T follicular helper cell (primary cell): ENCODE measurements at regions not wholly inside any gene's neighbourhood (a gene's known extent, or its start where the extent isn't known, plus 50 kb on each side); places are given as distances from the start of the nearest gene placed in this dataset.

Experiments used
- DNase-seq: peaks from one replicate; pipeline ENCODE4 v3.0.0-alpha.2; 2020; ENCODE audit warnings: low read depth

DNA sequence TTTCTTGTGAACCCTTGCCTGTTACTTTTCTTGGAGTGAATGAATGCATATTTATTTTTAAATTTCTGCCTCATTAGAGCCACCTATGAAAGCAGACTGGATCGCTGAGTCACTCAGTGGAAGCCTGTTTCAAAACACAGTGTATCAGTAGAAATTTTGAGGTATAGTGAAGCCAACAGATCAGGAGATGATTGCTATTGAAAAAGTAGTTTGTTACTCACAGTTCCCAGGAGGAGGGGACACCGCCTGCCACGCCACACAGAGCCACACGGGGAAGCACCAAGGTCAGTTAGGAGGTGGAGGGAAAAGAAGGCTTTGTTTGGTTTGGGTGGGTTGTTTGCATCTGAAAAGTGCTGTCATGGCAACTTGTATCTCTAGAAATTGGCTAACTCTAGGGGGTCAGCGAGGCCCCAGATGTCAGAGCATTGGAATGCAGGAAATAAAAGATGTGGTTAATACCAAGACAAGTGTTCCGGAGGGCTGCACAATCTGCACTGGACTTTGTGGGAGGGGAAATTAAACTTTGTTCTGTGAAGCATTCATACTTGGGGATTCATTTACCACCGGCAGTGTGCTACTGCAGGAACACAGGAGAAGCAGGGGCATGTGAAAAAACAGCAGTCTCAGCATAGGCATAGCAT is 106.4 kb upstream of the SDK1 start:
- DNase-seq = no peak

DNA sequence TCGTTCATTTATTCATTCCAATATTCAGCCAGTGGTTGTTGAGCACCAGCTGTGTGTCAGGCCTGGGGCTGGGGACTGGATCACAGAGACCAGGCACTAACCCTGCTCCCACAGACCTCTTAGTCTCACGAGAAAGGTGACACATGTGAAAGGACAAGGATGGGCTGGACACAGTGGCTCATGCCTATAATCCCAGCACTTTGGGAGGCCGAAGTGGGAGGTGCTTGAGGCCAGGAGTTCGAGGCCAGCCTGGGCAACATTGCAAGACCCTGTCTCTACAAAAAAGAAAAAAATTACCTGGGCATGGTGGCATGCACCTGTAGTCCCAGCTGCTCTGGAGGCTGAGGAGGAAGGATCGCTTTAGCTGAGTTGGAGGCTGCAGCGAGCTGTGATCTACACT is 105.9 kb upstream of the SDK1 start:
- DNase-seq = no peak

DNA sequence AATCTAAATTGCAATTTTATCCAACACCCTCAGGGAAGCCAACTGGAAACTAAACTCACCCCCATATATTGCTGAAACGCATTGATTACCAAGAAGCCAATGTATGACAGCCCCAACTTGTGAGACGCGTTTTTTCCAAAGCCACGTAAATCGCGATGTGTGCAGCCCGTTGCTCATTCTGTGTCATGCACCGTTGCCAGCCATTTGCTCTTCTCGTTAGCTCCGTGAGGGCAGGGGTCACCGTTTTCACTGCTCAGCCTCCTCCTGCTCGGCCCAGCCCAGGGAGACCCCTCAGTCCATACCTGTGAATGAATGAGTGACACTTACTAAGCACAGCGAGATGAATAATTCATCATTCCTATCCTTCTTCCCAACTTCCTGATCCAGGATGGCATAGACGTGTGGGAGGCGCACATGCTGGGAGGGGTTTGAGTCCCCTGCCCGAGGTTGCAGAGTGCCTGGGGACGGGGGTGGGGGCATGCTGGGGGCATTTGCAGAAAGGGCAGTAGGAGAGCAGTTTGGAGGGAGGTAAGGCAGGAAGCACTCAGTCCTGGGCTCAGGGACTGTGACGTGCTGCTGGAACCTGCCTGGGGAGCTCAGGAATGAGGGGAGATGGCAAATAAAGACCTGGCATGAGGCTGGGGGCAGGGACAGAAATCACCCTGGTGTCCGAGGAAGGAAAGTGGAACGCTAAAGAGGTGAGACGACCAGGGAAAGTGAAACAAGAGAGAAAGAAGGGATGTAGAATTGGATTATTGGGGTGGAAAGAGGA is 104.2 kb upstream of the SDK1 start:
- no peak for DNase-seq

DNA sequence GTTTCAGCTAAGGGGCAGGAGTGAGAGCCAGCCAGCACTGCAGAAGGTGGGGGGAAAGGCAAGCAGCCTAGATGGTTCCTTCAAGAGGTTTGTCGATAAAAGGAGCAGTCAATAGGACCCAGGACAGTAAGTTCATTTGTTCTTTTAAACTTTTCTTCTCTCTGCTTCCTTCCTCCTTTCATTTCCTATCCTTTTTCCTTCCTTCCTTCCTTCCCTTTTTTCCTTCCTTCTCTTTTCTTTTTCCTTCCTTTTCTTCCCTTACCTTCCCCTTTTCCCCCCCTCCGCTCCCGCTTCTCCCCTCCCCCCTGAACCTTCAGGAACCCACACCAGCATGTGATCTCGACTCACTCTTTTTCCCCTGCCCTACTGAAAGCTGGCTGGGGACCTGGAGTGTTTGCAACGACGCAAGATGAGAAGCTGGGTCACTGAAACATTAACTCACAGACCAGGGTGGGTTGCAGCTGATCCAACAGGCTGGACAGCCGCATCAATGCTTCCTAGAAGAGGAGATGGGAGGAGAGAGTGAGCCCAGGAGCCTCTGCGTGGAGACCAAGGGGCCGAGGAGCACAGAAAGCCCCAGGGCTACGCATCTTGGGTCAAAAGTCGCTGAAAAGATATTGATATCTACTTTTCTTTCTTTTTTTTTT is 103.4 kb upstream of the SDK1 start:
- no peak for DNase-seq

DNA sequence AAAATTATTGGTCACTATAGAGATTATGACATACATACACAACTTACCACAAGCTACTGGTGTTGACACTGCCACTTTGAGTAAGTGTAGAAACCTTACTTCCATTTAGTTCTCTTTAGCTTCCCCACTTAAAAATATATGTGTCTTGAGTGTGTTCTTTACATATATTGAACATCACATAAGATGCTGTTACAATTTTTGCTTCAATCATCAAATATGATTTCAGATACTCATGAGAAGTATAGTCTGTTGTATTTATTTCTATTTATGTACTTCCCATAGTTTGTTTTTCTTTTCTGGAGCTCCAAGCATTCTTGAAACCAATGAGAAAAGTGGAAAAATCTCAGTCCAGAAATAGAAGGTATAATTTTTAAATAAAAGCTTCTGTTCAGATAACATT is 102.7 kb upstream of the SDK1 start:
- no peak for DNase-seq

DNA sequence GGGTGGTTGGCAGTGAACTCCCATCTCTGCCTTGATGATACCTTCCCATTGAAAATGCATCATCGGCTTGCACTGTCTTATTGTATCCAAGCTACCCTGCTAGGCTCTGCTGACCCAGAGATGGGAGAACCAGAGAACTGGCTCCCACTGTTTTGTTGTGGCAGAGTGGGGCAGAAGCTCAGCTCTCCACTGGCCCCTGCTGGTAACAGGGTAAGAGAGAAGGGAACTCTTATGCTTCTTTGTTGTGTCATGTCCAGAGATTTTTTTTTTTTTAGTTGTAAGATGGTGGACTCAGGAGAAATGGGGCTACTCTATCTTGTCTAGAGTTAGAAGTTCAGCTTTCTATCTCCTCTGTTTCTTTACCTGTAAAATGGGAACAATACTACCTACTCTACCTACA is 100.5 kb upstream of the SDK1 start:
- no peak for DNase-seq

DNA sequence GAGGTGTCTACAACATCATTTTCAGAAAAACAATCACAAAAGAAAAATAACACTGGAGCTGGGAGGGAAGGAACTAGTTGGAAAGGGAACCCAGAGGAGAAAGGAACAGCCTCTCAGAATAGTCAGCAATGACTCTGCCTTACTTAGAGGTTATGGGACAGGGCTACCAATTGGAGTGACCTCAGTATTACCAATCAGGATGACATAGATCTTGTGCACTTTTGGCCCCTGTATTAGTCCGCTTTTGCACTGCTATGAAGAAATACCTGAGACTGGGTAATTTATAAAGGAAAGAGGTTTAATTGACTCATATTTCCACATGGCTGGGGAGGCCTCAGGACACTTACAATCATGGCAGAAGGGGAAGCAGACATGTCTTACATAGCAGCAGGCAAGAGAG is 99.7 kb upstream of the SDK1 start:
- no peak for DNase-seq

DNA sequence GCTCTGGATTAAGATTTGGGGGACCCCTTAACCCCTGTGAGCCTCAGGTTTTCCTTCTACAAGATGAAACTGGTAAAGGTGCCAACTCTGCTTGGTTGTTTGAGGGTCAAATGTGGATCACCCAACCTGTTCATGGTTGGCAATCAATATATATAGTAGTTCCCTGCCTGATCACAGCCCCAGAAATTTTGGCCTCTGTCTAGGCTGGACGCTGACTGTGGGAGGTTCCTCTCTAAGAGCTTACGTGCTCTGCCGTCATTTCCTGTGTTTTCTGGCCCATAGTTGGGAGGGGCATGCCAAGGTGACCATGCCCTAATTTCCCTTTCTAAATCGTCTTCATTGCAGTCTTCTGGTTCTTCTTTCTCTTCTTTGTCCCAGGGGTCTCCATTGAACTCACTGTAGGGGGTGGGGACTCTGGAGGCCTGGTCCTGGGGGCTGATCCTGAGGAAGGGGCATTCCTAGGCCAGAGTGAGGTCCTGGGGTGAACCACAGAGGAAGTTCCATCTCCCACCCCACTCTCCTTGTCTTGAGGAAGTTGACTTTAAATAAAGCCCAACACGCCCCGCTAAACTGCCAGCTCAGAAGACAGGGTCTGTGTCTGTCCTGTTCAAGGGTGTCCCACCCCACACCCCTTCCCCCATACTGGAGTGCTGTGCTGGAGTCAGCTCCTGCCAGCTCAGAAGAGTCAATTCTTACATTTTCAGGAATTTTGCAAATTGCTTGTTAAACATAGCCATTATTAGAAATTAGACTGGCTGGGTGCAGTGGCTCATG is 98.9 kb upstream of the SDK1 start:
- no peak for DNase-seq

DNA sequence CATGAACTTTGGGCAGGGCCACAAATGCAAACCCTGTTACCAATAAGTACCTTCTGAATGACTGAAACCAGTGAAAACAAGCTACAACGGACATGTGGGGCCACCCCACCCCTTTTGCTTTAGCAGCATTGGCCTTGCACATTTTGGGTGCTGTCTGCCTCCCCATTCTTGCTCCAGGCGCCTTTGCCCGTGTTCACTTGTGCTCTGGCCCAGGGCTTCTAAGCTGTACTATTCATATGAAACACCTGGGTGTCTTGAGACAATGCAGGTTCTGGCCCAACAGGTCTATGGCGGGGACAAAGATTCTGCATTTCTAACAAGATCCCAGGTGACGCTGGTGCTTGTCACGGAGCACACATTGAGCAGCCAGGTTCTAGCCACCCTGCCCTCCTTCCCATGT is 96.5 kb upstream of the SDK1 start:
- no peak for DNase-seq

DNA sequence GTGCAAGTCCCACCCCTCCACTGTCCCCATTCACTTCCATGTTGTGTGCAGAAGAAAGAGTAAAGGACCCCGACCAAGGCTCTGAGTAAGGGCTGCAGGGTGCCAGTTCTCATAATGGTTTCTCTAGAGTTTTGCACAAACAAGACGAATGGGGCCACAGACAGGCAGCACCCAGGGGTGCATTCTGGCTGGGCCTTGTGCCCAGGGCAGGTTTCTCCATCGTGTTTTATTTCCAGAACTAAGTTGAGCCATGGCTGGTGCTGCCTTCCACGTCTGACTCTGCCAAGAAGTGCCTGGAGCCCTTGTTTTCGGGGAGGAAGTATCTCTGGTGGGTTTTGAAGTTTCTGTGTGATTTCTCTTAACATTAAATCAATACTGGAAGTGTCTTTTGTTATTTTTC is 95.0 kb upstream of the SDK1 start:
- DNase-seq = no peak

DNA sequence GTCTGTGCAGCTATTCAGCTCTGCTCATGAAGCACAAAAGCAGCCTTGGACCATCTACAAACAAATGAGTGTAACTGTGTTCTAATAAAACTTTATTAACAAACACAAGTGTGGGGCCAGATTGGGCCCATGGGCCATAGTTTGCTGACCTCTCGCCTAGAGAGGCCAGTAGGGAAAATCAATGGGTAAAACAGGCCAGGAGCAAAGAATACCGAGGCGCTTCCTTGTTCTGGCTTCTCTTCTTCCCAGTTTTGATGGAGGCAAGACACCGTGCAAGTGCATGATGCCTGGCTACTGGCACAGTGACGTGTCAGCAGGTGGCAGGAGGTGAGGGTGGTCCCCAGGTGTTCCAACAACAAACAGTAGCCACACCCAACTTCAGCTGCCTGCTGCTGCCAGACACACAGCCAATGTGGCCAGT is 94.3 kb upstream of the SDK1 start:
- DNase-seq = no peak

DNA sequence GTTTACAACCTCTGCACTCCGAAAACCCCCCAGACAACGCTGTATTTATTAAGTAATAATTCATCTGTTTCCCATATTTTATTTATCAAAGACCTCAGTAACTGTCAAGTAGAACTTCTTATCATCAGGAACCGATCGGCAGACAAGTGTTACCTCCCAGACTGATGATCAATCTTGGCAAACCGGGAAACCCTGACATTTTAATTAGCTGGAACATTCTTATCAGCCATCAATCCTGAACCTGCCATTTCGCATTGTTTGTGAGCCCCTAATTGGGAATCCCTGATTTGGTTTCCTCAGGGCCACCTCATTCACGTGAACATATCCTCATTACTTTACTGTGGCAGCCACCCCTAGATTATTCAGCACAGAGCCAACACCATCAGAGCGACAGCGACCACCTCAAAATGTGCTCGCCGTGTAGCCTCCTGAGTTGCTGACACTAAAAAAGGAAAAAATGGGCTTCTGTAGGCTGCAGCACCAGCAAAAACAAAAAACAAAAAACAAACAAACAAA is 93.6 kb upstream of the SDK1 start:
- DNase-seq = no peak

DNA sequence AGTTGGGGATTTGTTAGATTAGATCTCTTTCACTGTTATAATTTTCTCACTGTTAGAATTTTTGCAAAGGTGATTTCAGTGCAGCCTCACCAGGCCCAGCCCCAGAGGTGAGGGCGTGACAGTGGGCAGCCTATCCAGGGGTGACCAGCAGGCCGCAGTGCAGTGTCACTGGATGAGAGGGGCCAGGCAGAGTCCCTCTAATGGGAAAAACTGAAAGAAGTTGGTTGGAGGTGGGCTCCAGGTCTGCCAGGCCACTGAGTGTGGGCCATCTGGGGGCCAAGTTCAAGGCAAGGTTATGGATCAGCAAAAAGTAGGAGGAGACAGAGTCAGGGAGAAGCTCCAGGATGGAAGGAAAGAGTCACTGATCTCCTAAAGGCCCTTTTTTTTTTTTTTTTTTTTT is 90.5 kb upstream of the SDK1 start:
- no peak for DNase-seq

DNA sequence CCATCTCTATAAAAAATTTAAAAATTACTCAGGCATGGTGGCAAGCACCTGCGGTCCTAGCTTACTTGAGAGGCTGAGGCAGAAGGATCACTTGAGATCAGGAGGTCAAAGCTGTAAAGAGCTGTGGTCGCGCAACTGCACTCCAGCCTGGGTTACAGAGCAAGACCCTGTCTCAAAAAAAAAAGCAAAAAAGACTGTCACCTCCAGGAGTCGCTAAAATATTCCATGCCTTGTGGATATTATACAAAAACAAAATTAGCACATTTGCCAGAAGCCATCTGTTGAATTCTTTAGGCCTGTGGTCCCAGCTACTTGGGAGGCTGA is 87.0 kb upstream of the SDK1 start:
- no peak for DNase-seq

DNA sequence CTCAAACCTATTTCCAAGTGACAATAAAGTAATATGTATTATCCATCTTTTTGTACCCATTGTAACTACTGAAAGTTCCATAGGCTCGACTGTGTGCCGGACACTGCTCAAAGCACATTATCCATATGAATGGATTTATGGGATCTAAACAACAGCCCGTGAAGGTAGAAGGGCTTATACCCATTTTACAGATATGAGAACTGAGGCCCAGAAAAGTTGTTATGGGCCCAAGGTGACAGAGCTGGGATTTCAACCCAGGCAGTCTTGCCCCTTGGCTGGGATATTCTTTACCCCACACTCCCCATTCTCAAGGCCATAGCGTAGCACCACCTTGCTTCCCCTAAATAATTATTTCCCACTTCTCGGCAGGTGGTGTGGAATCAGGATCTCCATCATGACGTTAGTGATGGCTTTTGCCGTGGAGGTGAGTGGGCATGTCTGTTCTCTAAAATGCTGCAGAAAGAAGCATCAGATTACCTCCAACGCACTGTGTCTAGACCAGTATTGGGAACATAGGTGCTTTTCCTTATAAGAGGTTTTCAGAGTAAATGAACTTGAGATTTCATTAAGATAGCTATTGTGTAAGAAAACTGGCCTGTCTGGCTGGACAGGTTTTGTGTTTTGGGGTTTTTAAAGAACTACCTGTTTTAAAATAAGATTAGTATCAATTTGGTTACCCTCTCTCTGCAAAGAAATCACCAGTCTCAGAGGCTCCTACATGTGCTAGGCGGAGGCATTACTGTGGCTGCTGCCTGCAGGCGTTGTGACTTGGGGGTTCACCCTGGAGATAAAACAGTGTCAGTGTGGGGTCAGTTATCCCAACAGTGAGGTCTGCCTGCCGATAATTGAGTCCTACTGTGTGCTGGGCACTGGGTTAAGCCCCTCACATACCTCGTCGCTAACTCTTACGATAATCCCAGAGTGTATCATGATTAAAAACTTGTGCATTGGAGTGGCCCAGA is 85.1 kb upstream of the SDK1 start:
- no peak for DNase-seq

DNA sequence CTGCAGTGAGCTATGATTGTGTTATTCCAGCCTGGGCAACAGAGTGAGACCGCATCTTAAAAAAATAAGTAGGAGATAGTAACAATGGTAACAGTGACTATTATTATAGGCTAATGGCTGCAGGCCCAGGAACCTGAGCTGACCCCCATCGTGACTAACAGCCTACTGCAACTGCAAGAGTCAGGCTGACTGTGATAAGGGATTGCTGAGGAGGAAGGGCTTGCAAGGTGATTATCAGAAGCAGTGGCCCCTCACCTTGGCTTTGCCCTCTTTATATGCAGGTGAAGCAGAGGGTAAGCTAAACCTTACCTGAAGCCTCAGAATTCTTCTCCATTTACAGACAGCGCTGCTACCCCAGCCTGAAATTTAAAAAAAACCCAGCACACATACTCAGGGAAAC is 83.9 kb upstream of the SDK1 start:
- DNase-seq = no peak

DNA sequence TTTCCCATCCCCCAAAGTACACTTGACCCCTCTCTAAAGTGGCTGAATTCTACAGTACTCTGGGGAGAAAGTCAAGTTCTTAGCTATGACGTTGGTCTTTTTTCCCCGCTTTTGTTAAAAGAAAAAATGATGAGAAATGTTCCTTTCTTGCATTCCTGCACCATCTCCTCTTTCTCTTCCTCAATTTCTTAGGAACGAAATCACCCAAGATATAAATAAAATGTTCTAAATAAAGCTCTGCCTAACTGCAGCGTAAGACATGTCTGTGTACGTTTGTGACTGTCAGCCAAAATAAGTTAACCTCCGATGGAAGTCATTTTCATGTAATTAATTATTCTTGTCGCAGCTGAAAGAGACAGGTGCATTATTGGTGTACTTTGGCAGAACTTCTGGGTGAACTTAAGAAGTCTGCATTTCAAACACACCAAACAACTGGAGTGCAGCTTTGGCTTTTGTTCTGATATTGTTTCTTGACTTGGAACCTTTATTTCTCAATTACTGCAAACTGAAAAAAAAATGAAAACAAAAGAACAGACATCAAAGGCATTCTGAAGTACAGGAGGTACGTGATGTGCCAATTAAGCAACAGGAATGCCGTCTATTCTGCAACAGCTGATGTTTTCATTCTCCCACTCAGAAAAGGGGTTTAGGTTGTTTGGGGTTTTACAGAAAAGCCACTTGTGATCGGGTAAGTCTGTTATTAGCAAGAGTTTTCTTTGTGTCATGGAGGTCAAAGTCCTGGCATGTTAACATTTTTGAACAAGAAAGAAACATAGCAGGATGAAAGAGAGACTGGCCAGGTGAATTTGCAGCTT is 82.4 kb upstream of the SDK1 start:
- DNase-seq = no peak

DNA sequence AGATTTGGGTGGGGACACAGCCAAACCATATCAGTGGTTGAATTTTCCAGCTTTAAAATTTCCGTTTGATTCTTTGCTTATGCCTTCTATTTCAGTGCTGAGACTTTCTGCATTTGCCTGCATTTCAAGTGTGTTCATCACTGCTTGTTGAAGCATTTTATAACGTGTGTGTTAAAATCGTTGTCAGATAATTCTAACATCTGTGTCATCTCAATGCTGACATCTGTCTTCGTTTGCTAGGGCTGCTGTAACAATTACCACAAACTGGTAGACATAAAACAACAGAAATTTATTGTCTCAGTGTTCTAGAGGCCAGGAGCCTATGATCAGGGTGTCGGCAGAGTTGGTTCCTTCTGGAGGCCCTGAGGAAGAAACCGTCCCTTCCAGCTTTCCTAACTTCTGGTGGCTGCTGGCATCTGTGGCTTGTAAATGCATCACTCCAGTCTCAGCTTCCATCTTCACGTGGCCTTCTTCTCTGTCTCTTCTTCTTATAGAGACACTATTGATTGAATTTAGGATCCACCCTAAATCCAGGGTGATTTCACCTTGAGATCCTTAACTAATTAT is 71.1 kb upstream of the SDK1 start:
- DNase-seq = no peak

DNA sequence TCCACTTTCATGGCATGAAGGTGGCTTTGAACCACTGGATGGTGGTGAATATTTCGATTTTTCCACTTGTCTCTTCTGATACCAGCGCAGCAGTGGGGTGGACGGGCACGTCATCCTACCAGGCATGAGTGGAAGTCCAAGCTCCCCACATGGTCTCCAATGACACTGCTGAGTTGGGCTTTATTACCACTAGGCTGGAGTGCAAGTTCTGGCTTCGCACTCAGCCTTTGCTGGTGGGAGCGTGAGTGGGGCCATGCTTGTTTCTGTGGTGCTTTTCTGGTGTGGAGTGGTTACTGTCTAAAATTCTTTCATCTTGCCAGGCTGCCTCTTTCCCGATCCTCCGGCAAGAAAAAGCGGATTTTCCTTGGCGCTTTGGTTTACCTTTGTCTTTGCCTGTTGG is 70.1 kb upstream of the SDK1 start:
- no peak for DNase-seq

DNA sequence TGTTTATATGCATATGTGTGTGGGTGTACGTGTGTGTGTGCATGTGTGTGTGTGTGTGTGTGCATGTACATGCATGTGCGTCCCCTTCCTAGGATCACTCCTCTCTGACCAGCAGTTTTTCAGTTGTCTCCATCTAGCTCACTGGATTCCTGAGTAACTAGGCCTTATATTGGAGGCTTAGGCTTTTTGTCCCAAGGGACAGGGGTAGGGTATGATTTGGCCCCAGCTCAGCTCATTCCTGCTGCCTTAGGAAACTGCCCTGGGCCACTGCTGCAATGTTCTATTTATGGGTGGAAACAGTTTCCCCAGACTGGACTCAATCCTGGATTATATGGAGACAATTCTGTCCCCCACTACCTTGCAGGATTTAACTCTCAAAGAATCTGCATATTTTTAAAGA is 68.8 kb upstream of the SDK1 start:
- DNase-seq = no peak
